ENCODE measurements at regions not wholly inside any gene's neighbourhood (a gene's known extent, or its start where the extent isn't known, plus 50 kb on each side); places are given as distances from the start of the nearest gene placed in this dataset.

GRCh38 chr1:17976854-17977253 is 130.7 kb upstream of the IGSF21 start:
- Mint-ChIP-seq H3K4me1 (ENCODE audit: unreplicated experiment) (no peaks in the 10 kb centered on the region), H3K27ac (ENCODE audit: unreplicated experiment) (no peak overlapping the region), H3K27me3 (ENCODE audit: unreplicated experiment) (no peaks in the 10 kb centered on the region), H3K4me3 (ENCODE audit: unreplicated experiment) (no peak overlapping the region), H3K9me3 (ENCODE audit: unreplicated experiment) (no peaks in the 10 kb centered on the region), H3K36me3 (ENCODE audit: unreplicated experiment) (no peaks in the 10 kb centered on the region)
- DNase-seq (ENCODE audit: extremely low spot score, unreplicated experiment), result no peak
- TF ChIP-seq CTCF (IDR thresholded peaks at IDR 0.05), result no peak

GRCh38 chr1:17978016-17978415 is 129.6 kb upstream of the IGSF21 start:
- no peaks in the 10 kb centered on the region for H3K36me3 Mint-ChIP-seq (ENCODE audit: unreplicated experiment)

GRCh38 chr1:17979815-17980214 is 127.8 kb upstream of the IGSF21 start:
- no peaks in the 10 kb centered on the region for H3K36me3 Mint-ChIP-seq (ENCODE audit: unreplicated experiment)
- no peaks in the 10 kb centered on the region for H3K4me1 Mint-ChIP-seq (ENCODE audit: unreplicated experiment)
- H3K9me3 Mint-ChIP-seq (ENCODE audit: unreplicated experiment), result no peaks in the 10 kb centered on the region
- no peak overlapping the region for H3K27ac Mint-ChIP-seq (ENCODE audit: unreplicated experiment)
- TF ChIP-seq CTCF (IDR thresholded peaks at IDR 0.05), result no peak
- no peak overlapping the region for H3K4me3 Mint-ChIP-seq (ENCODE audit: unreplicated experiment)
- DNase-seq (ENCODE audit: extremely low spot score, unreplicated experiment), result no peak
- no peaks in the 10 kb centered on the region for H3K27me3 Mint-ChIP-seq (ENCODE audit: unreplicated experiment)

More at GRCh38 chr1:17978016-17978415, 129.6 kb upstream of the IGSF21 start:
- no peak for TF ChIP-seq CTCF (IDR thresholded peaks at IDR 0.05)
- Mint-ChIP-seq H3K4me1 (ENCODE audit: unreplicated experiment) (no peaks in the 10 kb centered on the region), H3K9me3 (ENCODE audit: unreplicated experiment) (no peaks in the 10 kb centered on the region), H3K4me3 (ENCODE audit: unreplicated experiment) (no peak overlapping the region), H3K27ac (ENCODE audit: unreplicated experiment) (no peak overlapping the region), H3K27me3 (ENCODE audit: unreplicated experiment) (no peaks in the 10 kb centered on the region)
- no peak for DNase-seq (ENCODE audit: extremely low spot score, unreplicated experiment)

- no peak for DNase-seq (ENCODE audit: extremely low spot score, unreplicated experiment)
- H3K27ac Mint-ChIP-seq (ENCODE audit: unreplicated experiment), result no peak overlapping the region
- no peak for TF ChIP-seq CTCF (IDR thresholded peaks at IDR 0.05)
- no peaks in the 10 kb centered on the region for H3K9me3 Mint-ChIP-seq (ENCODE audit: unreplicated experiment)
- H3K4me3 Mint-ChIP-seq (ENCODE audit: unreplicated experiment), result no peak overlapping the region
- no peaks in the 10 kb centered on the region for H3K27me3 Mint-ChIP-seq (ENCODE audit: unreplicated experiment)
- H3K4me1 Mint-ChIP-seq (ENCODE audit: unreplicated experiment), result no peaks in the 10 kb centered on the region
- no peaks in the 10 kb centered on the region for H3K36me3 Mint-ChIP-seq (ENCODE audit: unreplicated experiment)
These were observed 125.4 kb upstream of the IGSF21 start for GRCh38 chr1:17982197-17982596.

- no peaks in the 10 kb centered on the region for H3K4me1 Mint-ChIP-seq (ENCODE audit: unreplicated experiment)
- TF ChIP-seq CTCF (IDR thresholded peaks at IDR 0.05), result peak; percentile 25
- no peak for DNase-seq (ENCODE audit: extremely low spot score, unreplicated experiment)
- H3K9me3 Mint-ChIP-seq (ENCODE audit: unreplicated experiment), result no peaks in the 10 kb centered on the region
- no peaks in the 10 kb centered on the region for H3K36me3 Mint-ChIP-seq (ENCODE audit: unreplicated experiment)
- no peak overlapping the region for H3K27ac Mint-ChIP-seq (ENCODE audit: unreplicated experiment)
- H3K27me3 Mint-ChIP-seq (ENCODE audit: unreplicated experiment), result no peaks in the 10 kb centered on the region
- no peak overlapping the region for H3K4me3 Mint-ChIP-seq (ENCODE audit: unreplicated experiment)
These were observed 123.0 kb upstream of the IGSF21 start for GRCh38 chr1:17984583-17984982.
